Epithelial cell of prostate (primary cell): ENCODE measurements at regions not wholly inside any gene's neighbourhood (a gene's known extent, or its start where the extent isn't known, plus 50 kb on each side); places are given as distances from the start of the nearest gene placed in this dataset.
"Not testable (repeated sequence)": the region's sequence is repeated elsewhere in the genome, so short reads cannot be mapped to it uniquely, and the experiment has no call there.

Source experiments
- DNase-seq: peaks from one replicate; pipeline ENCODE4 v3.0.0-alpha.2; 2011; ENCODE audit warnings: low read depth, low spot score
- H3K27ac ChIP-seq: fragments of 450-650 bp; 2 replicates; pipeline ENCODE4 v1.5.1; 2017; ENCODE audit warnings: mild to moderate bottlenecking

GRCh38 chrX:117701050-117701449 is 415.6 kb downstream of the KLHL13 start:
- no peak for DNase-seq
- H3K27ac ChIP-seq: no peak overlapping the region

DNA sequence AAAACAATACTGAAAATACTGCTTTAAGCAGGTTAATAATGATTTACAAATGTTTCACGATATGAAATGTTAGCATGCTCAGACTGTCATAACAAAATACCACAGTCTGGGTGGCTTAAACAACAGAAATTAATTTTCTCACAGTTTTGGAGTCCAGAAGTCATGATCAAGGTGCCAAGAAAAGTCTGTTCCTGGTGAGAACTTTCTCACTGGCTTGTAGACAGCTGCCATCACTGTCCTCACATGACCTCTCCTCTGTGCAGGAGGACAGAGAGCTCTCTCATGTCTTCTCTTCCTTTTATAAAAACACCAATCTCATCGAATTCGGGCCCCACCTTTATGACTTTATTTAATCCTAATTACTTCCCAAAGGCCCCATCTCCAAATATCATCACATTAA is 426.7 kb downstream of the KLHL13 start:
- DNase-seq: no peak

DNA sequence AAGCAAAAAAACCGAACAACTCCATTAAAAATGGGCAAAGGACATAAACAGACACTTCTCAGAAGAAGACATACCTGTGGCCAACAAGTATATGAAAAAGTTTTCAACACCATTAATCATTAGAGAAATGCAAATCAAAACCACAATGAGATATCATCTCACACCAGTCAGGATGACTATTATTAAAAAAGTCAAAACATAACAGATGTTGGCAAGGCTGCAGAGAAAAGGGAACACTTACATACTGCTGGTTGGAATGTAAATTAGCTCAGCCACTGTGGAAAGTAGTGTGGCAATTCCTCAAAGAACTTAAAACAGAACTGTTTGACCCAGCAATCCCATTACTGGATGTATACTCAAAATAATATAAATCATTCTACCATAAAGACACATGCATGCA is 436.3 kb downstream of the KLHL13 start:
- H3K27ac ChIP-seq: no peak overlapping the region
- no peak for DNase-seq

More for the DNA sequence above, 426.7 kb downstream of the KLHL13 start:
- no peak overlapping the region for H3K27ac ChIP-seq

- no peak overlapping the region for H3K27ac ChIP-seq
- DNase-seq: no peak
These were observed 463.2 kb downstream of the KLHL13 start for GRCh38 chrX:117653396-117653795.

DNA sequence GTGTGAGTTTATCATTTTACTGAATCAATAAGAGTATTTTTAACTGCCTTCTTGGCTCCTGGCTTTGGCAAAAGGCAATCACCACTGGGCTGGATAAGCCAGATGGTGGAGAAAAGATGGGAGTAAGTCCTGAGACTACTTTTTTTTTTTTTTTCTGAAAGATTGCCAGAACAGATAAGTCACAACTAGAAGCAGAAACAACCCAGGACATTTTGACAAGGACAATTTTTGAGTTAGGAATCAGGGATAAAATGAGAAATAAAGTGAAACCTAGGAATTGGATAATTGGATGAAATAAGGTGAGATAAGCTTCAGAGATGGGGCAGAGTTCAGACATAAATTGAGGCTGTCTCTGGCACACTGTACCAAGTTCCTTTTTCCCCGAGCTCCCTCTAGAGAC is 471.0 kb downstream of the KLHL13 start:
- no peak overlapping the region for H3K27ac ChIP-seq
- no peak for DNase-seq

GRCh38 chrX:117641913-117642656 is 474.5 kb downstream of the KLHL13 start:
- DNase-seq: no peak

GRCh38 chrX:117636826-117637225 is 479.8 kb downstream of the KLHL13 start:
- DNase-seq: no peak
- no peak overlapping the region for H3K27ac ChIP-seq

More at GRCh38 chrX:117641913-117642656, 474.5 kb downstream of the KLHL13 start:
- H3K27ac ChIP-seq: no peak overlapping the region

DNA sequence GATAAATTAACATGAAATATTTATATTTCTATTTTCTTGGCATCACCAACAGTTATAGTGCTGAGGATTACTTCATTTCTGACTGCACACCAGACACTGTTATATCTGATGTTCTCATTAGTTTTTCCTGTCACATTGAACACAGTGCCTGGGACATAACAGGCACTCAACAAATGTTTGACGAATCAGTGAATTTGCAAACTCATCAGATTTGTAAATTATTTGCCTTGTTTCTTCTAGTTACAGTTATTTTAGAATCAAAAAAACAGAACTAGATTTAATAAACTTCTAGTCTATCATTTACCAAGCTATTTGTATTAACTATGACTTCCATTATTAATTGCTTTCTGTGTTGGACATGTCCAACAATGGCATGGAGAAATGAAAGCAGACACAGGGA is 483.3 kb downstream of the KLHL13 start:
- H3K27ac ChIP-seq: no peak overlapping the region
- no peak for DNase-seq

- H3K27ac ChIP-seq: no peak overlapping the region
- no peak for DNase-seq
These were observed 488.2 kb downstream of the KLHL13 start for GRCh38 chrX:117628381-117628780.

DNA sequence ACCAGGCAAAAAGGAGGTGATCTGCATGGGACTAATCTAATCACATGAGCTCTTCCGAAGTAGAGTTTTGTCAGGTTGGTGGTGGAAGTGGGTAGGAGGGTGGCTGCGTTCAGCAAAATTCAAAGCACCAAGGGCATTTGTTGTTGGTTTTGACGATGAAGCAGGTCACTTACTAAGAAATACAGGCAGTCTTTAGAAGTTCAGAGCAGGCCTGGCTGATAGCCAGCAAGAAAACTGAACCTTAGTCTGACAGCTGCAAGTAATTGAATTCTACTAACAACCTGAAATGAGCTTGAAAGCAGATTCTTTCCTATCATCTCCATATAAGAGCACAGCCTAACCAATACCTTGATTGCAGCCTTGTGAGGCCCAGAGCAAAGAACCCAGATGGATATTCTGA is 505.8 kb downstream of the KLHL13 start:
- no peak overlapping the region for H3K27ac ChIP-seq
- DNase-seq: no peak

GRCh38 chrX:117610049-117610448 is 506.6 kb downstream of the KLHL13 start:
- no peak overlapping the region for H3K27ac ChIP-seq
- no peak for DNase-seq

GRCh38 chrX:117607561-117607960 is 509.0 kb downstream of the KLHL13 start:
- no peak overlapping the region for H3K27ac ChIP-seq
- DNase-seq: no peak

GRCh38 chrX:117606101-117606500 is 510.5 kb downstream of the KLHL13 start:
- H3K27ac ChIP-seq, DNase-seq: not testable (repeated sequence)

DNA sequence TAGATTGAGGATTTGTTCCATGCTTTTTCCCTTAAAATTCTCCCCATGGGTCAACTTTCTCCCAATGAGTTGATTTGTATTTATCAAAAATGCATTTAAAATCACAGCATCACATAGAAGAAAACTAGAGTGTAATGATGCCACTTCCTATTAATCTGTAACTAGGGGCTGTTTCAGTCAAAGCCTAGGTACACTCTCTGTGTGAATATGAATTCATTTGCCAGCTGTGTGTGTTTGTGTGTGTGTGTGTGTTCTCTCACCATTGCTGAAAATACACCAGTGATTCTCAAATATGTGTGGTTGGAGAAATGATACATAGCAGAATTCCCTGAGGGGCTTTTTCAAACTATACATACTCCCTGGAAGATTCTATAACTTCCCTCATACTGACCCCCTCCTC is 546.5 kb downstream of the KLHL13 start:
- DNase-seq: no peak
- H3K27ac ChIP-seq: no peak overlapping the region

DNA sequence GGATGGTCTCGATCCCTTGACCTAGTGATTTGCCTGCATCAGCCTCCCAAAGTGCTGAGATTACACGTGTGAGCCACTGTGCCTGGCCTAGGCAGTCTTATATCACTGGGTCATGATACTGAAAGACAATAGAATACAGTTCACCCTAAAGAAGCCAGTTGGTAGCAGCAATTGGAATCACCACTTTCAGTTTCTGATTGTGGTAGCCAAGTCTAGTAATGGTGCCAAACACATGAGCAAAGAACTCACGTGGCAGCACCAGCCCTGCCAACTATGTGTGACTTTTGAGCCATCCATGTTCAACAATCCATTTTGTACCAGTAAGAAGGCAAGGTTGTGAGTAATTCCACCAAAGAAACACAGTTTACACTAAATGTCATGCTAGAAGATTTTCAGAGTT is 548.4 kb downstream of the KLHL13 start:
- no peak overlapping the region for H3K27ac ChIP-seq
- no peak for DNase-seq

DNA sequence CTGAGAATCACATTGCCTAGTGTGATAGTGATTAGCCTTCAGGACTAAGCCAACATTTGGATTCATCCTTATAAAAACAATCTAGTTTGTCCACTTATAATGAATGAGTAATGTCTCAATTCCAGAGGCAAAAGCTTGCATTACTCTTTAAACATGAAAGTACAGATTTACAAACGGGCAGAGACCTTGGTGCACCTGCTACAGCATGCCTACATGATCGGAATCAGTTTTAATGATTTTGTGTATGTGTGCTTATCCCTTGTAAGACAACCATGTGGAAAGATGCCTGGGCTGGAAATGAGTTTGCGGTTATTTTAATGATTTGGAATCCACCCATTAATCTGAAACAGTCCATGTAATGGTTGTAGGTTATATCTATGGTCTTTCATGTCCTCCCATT is 572.7 kb downstream of the KLHL13 start:
- H3K27ac ChIP-seq: no peak overlapping the region
- DNase-seq: no peak

- no peak for DNase-seq
- no peak overlapping the region for H3K27ac ChIP-seq
These were observed 577.6 kb downstream of the KLHL13 start for GRCh38 chrX:117539090-117539418.

- no peak for DNase-seq
- H3K27ac ChIP-seq: no peak overlapping the region
These were observed 578.2 kb downstream of the KLHL13 start for GRCh38 chrX:117538178-117539089.

- no peak overlapping the region for H3K27ac ChIP-seq
- no peak for DNase-seq
These were observed 584.3 kb downstream of the KLHL13 start for GRCh38 chrX:117532339-117532738.

GRCh38 chrX:117522725-117523700 is 593.6 kb downstream of the KLHL13 start:
- H3K27ac ChIP-seq: no peak overlapping the region
- DNase-seq: no peak
